Epithelial cell of proximal tubule (primary cell): ENCODE measurements at regions not wholly inside any gene's neighbourhood (a gene's known extent, or its start where the extent isn't known, plus 50 kb on each side); places are given as distances from the start of the nearest gene placed in this dataset.

Experiments used
- DNase-seq: peaks from one replicate; pipeline ENCODE4 v3.0.0-alpha.2; 2011; ENCODE audit warnings: low read depth
- H3K4me3 ChIP-seq: 2 replicates; pipeline ENCODE4 v1.5.1; 2011; ENCODE audit warnings: low read depth, mild to moderate bottlenecking, low read length
- CTCF ChIP-seq: conservative IDR thresholded peaks from 2 replicates; pipeline ENCODE4 v1.5.1; 2012; ENCODE audit warnings: low read depth, mild to moderate bottlenecking, low read length

- no peak for TF ChIP-seq CTCF
- DNase-seq, result no peak
- no peak overlapping the region for H3K4me3 ChIP-seq
Observed at GRCh38 chr2:203806761-203807160, 60.8 kb upstream of the CTLA4 start.

GRCh38 chr2:203808046-203808750, 59.4 kb upstream of the CTLA4 start:
- no peak overlapping the region for H3K4me3 ChIP-seq
- TF ChIP-seq CTCF, result no peak
- DNase-seq, result no peak

- no peak for DNase-seq
- no peak for TF ChIP-seq CTCF
- no peak overlapping the region for H3K4me3 ChIP-seq
Observed at GRCh38 chr2:203809084-203809521, 58.5 kb upstream of the CTLA4 start.

GRCh38 chr2:203809991-203810510, 57.5 kb upstream of the CTLA4 start:
- no peak overlapping the region for H3K4me3 ChIP-seq
- TF ChIP-seq CTCF, result no peak
- DNase-seq, result no peak

GRCh38 chr2:203811491-203812221, 55.9 kb upstream of the CTLA4 start:
- H3K4me3 ChIP-seq, result no peak overlapping the region
- TF ChIP-seq CTCF, result no peak
- DNase-seq, result peak; percentile 79

GRCh38 chr2:203812294-203813221, 55.0 kb upstream of the CTLA4 start:
- DNase-seq, result no peak
- TF ChIP-seq CTCF, result no peak
- no peak overlapping the region for H3K4me3 ChIP-seq
